ENCODE measurements at regions not wholly inside any gene's neighbourhood (a gene's known extent, or its start where the extent isn't known, plus 50 kb on each side); places are given as distances from the start of the nearest gene placed in this dataset.

- no peak overlapping the region for H3K27ac ChIP-seq (ENCODE audit: low read depth in 1 of 2, low read length in 2 of 2)
- WGBS: 79% methylated on average over 5 of the region's 5 CpGs
- H3K4me3 ChIP-seq (ENCODE audit: low read depth in 1 of 3, low read length in 3 of 3): no peak overlapping the region
- no peaks in the 10 kb centered on the region for H3K27me3 ChIP-seq (ENCODE audit: control insufficient read depth in 4 of 4, insufficient read depth in 4 of 4, low read length in 3 of 4)
- H3K4me1 ChIP-seq (ENCODE audit: control insufficient read depth in 4 of 4, insufficient read depth in 4 of 4, low read length in 3 of 4): no peaks in the 10 kb centered on the region
- DNase-seq (ENCODE audit: low spot score): no peak
- no peak overlapping the region for H3K9ac ChIP-seq (ENCODE audit: low read depth in 1 of 2, low read length in 2 of 2)
- no peaks in the 10 kb centered on the region for H3K36me3 ChIP-seq (ENCODE audit: control insufficient read depth in 4 of 4, insufficient read depth in 3 of 4, low read depth in 1 of 4, low read length in 3 of 4)
- TF ChIP-seq ATF3 (IDR thresholded peaks at IDR 0.05) (no peak), JUND (IDR thresholded peaks at IDR 0.05) (no peak), ZBTB33 (IDR thresholded peaks at IDR 0.05) (no peak), HNF4G (IDR thresholded peaks at IDR 0.05) (no peak), YY1 (IDR thresholded peaks at IDR 0.05) (no peak), NR2F2 (IDR thresholded peaks at IDR 0.05) (no peak), FOXA1 (IDR thresholded peaks at IDR 0.05) (no peak), GABPA (IDR thresholded peaks at IDR 0.05 in 1 of 2, conservative IDR thresholded peaks at IDR 0.05 in 1 of 2) (no peak), RXRA (IDR thresholded peaks at IDR 0.05) (no peak), FOXA2 (IDR thresholded peaks at IDR 0.05) (no peak), RAD21 (IDR thresholded peaks at IDR 0.05) (no peak), HNF4A (conservative IDR thresholded peaks at IDR 0.05) (no peak), SP1 (IDR thresholded peaks at IDR 0.05) (no peak), EGR1 (IDR thresholded peaks at IDR 0.05; ENCODE audit: low read depth in 2 of 2) (no peak), TAF1 (conservative IDR thresholded peaks at IDR 0.05) (no peak)
- TF ChIP-seq, protein P1, sequence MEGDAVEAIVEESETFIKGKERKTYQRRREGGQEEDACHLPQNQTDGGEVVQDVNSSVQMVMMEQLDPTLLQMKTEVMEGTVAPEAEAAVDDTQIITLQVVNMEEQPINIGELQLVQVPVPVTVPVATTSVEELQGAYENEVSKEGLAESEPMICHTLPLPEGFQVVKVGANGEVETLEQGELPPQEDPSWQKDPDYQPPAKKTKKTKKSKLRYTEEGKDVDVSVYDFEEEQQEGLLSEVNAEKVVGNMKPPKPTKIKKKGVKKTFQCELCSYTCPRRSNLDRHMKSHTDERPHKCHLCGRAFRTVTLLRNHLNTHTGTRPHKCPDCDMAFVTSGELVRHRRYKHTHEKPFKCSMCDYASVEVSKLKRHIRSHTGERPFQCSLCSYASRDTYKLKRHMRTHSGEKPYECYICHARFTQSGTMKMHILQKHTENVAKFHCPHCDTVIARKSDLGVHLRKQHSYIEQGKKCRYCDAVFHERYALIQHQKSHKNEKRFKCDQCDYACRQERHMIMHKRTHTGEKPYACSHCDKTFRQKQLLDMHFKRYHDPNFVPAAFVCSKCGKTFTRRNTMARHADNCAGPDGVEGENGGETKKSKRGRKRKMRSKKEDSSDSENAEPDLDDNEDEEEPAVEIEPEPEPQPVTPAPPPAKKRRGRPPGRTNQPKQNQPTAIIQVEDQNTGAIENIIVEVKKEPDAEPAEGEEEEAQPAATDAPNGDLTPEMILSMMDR (IDR thresholded peaks at IDR 0.05; ENCODE audit: low read depth, low read length, missing input control): no peak
- TF ChIP-seq, protein P2, sequence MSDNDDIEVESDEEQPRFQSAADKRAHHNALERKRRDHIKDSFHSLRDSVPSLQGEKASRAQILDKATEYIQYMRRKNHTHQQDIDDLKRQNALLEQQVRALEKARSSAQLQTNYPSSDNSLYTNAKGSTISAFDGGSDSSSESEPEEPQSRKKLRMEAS (IDR thresholded peaks at IDR 0.05): no peak
- TF ChIP-seq, protein P3, sequence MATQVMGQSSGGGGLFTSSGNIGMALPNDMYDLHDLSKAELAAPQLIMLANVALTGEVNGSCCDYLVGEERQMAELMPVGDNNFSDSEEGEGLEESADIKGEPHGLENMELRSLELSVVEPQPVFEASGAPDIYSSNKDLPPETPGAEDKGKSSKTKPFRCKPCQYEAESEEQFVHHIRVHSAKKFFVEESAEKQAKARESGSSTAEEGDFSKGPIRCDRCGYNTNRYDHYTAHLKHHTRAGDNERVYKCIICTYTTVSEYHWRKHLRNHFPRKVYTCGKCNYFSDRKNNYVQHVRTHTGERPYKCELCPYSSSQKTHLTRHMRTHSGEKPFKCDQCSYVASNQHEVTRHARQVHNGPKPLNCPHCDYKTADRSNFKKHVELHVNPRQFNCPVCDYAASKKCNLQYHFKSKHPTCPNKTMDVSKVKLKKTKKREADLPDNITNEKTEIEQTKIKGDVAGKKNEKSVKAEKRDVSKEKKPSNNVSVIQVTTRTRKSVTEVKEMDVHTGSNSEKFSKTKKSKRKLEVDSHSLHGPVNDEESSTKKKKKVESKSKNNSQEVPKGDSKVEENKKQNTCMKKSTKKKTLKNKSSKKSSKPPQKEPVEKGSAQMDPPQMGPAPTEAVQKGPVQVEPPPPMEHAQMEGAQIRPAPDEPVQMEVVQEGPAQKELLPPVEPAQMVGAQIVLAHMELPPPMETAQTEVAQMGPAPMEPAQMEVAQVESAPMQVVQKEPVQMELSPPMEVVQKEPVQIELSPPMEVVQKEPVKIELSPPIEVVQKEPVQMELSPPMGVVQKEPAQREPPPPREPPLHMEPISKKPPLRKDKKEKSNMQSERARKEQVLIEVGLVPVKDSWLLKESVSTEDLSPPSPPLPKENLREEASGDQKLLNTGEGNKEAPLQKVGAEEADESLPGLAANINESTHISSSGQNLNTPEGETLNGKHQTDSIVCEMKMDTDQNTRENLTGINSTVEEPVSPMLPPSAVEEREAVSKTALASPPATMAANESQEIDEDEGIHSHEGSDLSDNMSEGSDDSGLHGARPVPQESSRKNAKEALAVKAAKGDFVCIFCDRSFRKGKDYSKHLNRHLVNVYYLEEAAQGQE (IDR thresholded peaks at IDR 0.05): no peak
- H3K9me3 ChIP-seq (ENCODE audit: control insufficient read depth in 4 of 4, low read length in 3 of 4): no peaks in the 10 kb centered on the region
These were observed 622.5 kb downstream of the PLA2G4A start for GRCh38 chr1:187451238-187451637.

Data from liver (tissue), 8 donors.